ENCODE measurements at regions not wholly inside any gene's neighbourhood (a gene's known extent, or its start where the extent isn't known, plus 50 kb on each side); places are given as distances from the start of the nearest gene placed in this dataset.

DNA sequence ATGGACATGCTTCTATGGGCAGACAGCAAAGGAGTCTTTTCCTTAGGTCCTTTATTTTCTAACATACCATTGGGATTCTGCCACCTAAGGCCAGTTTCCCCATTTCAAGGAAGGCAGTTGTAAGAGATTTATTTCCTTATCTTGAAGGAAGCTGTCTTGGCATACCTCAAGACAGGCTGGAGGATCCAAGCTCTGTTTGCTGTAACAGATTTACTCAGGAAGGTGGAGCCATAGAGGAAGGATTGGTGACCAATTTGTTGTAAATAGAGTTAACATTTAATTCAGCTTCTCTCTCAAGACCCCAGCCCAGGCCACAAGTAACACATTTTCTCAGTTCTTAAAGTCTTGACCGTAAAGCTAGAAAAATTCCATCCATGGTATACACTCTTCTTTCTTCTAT is 131.6 kb upstream of the TENM3 start:
- no peak overlapping the region for H3K14ac ChIP-seq (replicated peaks; ENCODE audit: low read depth, low read length)
- no CpG with 5 or more reads among the region's 1 CpG for WGBS, 2 experiments (ENCODE audit: extremely low coverage in 2 of 2, insufficient read length in 1 of 2)
- dilution Hi-C loops (cut with HindIII; ENCODE audit: low sequenced_read_pairs, unreplicated experiment) (no loop called here), intact Hi-C loops (cut with micrococcal nuclease) (no loop called here), in situ Hi-C loops (cut with MboI; ENCODE audit: low sequenced_read_pairs) (no loop called here)
- H3K9me1 ChIP-seq (ENCODE audit: insufficient read depth, low read length), result no peaks in the 10 kb centered on the region
- H3K27ac ChIP-seq (ENCODE audit: insufficient read depth, low read length), result no peak overlapping the region
- no peak overlapping the region for H2BK15ac ChIP-seq (ENCODE audit: low read depth, low read length)
- no peak overlapping the region for H2AK5ac ChIP-seq (ENCODE audit: low read depth, low read length)
- BruUV-seq (replicated peaks), result no TSS peak
- H3K23ac ChIP-seq (ENCODE audit: low read depth, low read length), result no peak overlapping the region
- no peak overlapping the region for H2AK9ac ChIP-seq (replicated peaks; ENCODE audit: low read depth, low read length, poor library complexity)
- DNase-seq (no peak), ATAC-seq (ENCODE audit: low read depth) (no peak)
- no peaks in the 10 kb centered on the region for H3K27me3 ChIP-seq (ENCODE audit: control insufficient read depth, insufficient read depth, low read length)
- no peak overlapping the region for H2BK5ac ChIP-seq (ENCODE audit: low read depth, low read length, poor library complexity, severe bottlenecking)
- no peak overlapping the region for H3K4me3 ChIP-seq (ENCODE audit: insufficient read depth, low read depth, low read length)
- H2AFZ ChIP-seq (replicated peaks; ENCODE audit: low read length, poor library complexity), result no peak overlapping the region
- H3K4me2 ChIP-seq (ENCODE audit: low read depth, low read length), result no peak overlapping the region
- no peaks in the 10 kb centered on the region for H4K20me1 ChIP-seq (ENCODE audit: insufficient read depth, low read length)
- no peak overlapping the region for H4K91ac ChIP-seq (ENCODE audit: insufficient read depth, low read depth, low read length)
- H4K5ac ChIP-seq (ENCODE audit: low read depth, low read length), result no peak overlapping the region
- no peak overlapping the region for H3K9ac ChIP-seq (ENCODE audit: low read depth, low read length)
- H3K4me1 ChIP-seq (ENCODE audit: control insufficient read depth, insufficient read depth, low read length), result no peaks in the 10 kb centered on the region
- no peak overlapping the region for H3K56ac ChIP-seq (ENCODE audit: extremely low read depth, insufficient read depth, low read length)
- no peak for TF ChIP-seq POLR2A (IDR thresholded peaks at IDR 0.05; ENCODE audit: low read depth, low read length)
- no peak for TF ChIP-seq FOS (IDR thresholded peaks at IDR 0.05; ENCODE audit: low read depth, low read length)
- TF ChIP-seq, protein P1, sequence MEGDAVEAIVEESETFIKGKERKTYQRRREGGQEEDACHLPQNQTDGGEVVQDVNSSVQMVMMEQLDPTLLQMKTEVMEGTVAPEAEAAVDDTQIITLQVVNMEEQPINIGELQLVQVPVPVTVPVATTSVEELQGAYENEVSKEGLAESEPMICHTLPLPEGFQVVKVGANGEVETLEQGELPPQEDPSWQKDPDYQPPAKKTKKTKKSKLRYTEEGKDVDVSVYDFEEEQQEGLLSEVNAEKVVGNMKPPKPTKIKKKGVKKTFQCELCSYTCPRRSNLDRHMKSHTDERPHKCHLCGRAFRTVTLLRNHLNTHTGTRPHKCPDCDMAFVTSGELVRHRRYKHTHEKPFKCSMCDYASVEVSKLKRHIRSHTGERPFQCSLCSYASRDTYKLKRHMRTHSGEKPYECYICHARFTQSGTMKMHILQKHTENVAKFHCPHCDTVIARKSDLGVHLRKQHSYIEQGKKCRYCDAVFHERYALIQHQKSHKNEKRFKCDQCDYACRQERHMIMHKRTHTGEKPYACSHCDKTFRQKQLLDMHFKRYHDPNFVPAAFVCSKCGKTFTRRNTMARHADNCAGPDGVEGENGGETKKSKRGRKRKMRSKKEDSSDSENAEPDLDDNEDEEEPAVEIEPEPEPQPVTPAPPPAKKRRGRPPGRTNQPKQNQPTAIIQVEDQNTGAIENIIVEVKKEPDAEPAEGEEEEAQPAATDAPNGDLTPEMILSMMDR (conservative IDR thresholded peaks at IDR 0.05; ENCODE audit: low read depth, low read length), result no peak
- TF ChIP-seq RAD21 (IDR thresholded peaks at IDR 0.05; ENCODE audit: low read length), result no peak
- TF ChIP-seq CHD1 (IDR thresholded peaks at IDR 0.05; ENCODE audit: low read depth, low read length), result no peak
- TF ChIP-seq SMC3 (IDR thresholded peaks at IDR 0.05; ENCODE audit: low read depth, low read length), result no peak
- no peak for TF ChIP-seq MAFK (IDR thresholded peaks at IDR 0.05; ENCODE audit: low read depth, low read length)
- TF ChIP-seq RFX5 (IDR thresholded peaks at IDR 0.05; ENCODE audit: low read depth, low read length), result no peak
- TF ChIP-seq BHLHE40 (IDR thresholded peaks at IDR 0.05; ENCODE audit: low read depth, low read length), result no peak
- no peak for TF ChIP-seq MAZ (IDR thresholded peaks at IDR 0.05; ENCODE audit: borderline replicate concordance, low read depth, low read length)
- TF ChIP-seq CEBPB (IDR thresholded peaks at IDR 0.05; ENCODE audit: low read depth, low read length), result no peak
- no peak for TF ChIP-seq RCOR1 (IDR thresholded peaks at IDR 0.05; ENCODE audit: insufficient replicate concordance, low read length)
- TF ChIP-seq MXI1 (IDR thresholded peaks at IDR 0.05; ENCODE audit: borderline replicate concordance, low read depth, low read length), result no peak
- TF ChIP-seq, protein P2, sequence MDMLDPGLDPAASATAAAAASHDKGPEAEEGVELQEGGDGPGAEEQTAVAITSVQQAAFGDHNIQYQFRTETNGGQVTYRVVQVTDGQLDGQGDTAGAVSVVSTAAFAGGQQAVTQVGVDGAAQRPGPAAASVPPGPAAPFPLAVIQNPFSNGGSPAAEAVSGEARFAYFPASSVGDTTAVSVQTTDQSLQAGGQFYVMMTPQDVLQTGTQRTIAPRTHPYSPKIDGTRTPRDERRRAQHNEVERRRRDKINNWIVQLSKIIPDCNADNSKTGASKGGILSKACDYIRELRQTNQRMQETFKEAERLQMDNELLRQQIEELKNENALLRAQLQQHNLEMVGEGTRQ (IDR thresholded peaks at IDR 0.05; ENCODE audit: low read depth, low read length), result no peak
- TF ChIP-seq NFE2L2 (IDR thresholded peaks at IDR 0.05; ENCODE audit: low read depth, low read length), result no peak
- TF ChIP-seq, protein P3, sequence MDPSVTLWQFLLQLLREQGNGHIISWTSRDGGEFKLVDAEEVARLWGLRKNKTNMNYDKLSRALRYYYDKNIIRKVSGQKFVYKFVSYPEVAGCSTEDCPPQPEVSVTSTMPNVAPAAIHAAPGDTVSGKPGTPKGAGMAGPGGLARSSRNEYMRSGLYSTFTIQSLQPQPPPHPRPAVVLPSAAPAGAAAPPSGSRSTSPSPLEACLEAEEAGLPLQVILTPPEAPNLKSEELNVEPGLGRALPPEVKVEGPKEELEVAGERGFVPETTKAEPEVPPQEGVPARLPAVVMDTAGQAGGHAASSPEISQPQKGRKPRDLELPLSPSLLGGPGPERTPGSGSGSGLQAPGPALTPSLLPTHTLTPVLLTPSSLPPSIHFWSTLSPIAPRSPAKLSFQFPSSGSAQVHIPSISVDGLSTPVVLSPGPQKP (IDR thresholded peaks at IDR 0.05; ENCODE audit: borderline replicate concordance, low read depth, low read length), result no peak
- H4K8ac ChIP-seq (ENCODE audit: low read depth in 2 of 2, low read length in 2 of 2), result no peak overlapping the region
- POLR2A ChIA-PET (ENCODE audit: unreplicated experiment), result no interaction called here
- no peak overlapping the region for H2BK20ac ChIP-seq (ENCODE audit: low read depth, low read length)
- no peak overlapping the region for H2BK120ac ChIP-seq (ENCODE audit: low read depth, low read length)
- H3K9me3 ChIP-seq (ENCODE audit: control insufficient read depth, insufficient read depth, low read length), result no peaks in the 10 kb centered on the region
- no peaks in the 10 kb centered on the region for H3K36me3 ChIP-seq (ENCODE audit: control insufficient read depth, insufficient read depth, low read length)
- no peak overlapping the region for H3K18ac ChIP-seq (ENCODE audit: low read depth, low read length)
- no peak overlapping the region for H3K4ac ChIP-seq (ENCODE audit: low read depth, low read length)
- no peaks in the 10 kb centered on the region for H3K79me1 ChIP-seq (ENCODE audit: low read depth in 1 of 2, low read length in 2 of 2)
- CTCF ChIA-PET, result no interaction called here

Data from IMR-90 (cell line).